GM11168 (cell line): ENCODE measurements at regions not wholly inside any gene's neighbourhood (a gene's known extent, or its start where the extent isn't known, plus 50 kb on each side); places are given as distances from the start of the nearest gene placed in this dataset.

Experiments
- in situ Hi-C: fragments of 300-500 bp; cut with MboI; formaldehyde crosslinking; loops from one replicate; pipeline ENCODE4 v1.12.0; 2022; ENCODE audit warnings: low sequenced_read_pairs; ENCODE audit not compliant: unreplicated experiment

GRCh38 chr5:2130361-2130760 lies 247.6 kb upstream of the IRX4 start:
- in situ Hi-C loops = no loop called here

GRCh38 chr5:2129568-2130272 lies 247.0 kb upstream of the IRX4 start:
- in situ Hi-C loops = no loop called here

GRCh38 chr5:2128686-2129355 lies 246.1 kb upstream of the IRX4 start:
- in situ Hi-C loops = no loop called here

GRCh38 chr5:2126512-2126911 lies 243.8 kb upstream of the IRX4 start:
- in situ Hi-C loops = no loop called here

- in situ Hi-C loops = no loop called here
Measured at GRCh38 chr5:2125901-2126265, 243.2 kb upstream of the IRX4 start.

GRCh38 chr5:2125171-2125900 lies 242.6 kb upstream of the IRX4 start:
- in situ Hi-C loops = no loop called here

- in situ Hi-C loops = no loop called here
Measured at GRCh38 chr5:2124434-2125170, 241.9 kb upstream of the IRX4 start.

GRCh38 chr5:2123874-2124273 lies 241.1 kb upstream of the IRX4 start:
- in situ Hi-C loops = no loop called here

GRCh38 chr5:2120361-2120760 lies 237.6 kb upstream of the IRX4 start:
- in situ Hi-C loops = no loop called here

GRCh38 chr5:2119573-2119972 lies 236.8 kb upstream of the IRX4 start:
- in situ Hi-C loops = no loop called here

GRCh38 chr5:2113348-2114131 lies 230.8 kb upstream of the IRX4 start:
- in situ Hi-C loops = no loop called here

GRCh38 chr5:2112173-2113025 lies 229.7 kb upstream of the IRX4 start:
- in situ Hi-C loops = no loop called here

- in situ Hi-C loops = no loop called here
Measured at GRCh38 chr5:2111569-2112105, 228.9 kb upstream of the IRX4 start.

- in situ Hi-C loops = no loop called here
Measured at GRCh38 chr5:2110934-2111462, 228.3 kb upstream of the IRX4 start.

- in situ Hi-C loops = no loop called here
Measured at GRCh38 chr5:2110137-2110933, 227.6 kb upstream of the IRX4 start.

GRCh38 chr5:2109566-2109965 lies 226.8 kb upstream of the IRX4 start:
- in situ Hi-C loops = no loop called here

GRCh38 chr5:2106721-2107120 lies 224.0 kb upstream of the IRX4 start:
- in situ Hi-C loops = no loop called here

- in situ Hi-C loops = no loop called here
Measured at GRCh38 chr5:2105141-2105540, 222.4 kb upstream of the IRX4 start.
